H1 (cell line): ENCODE measurements at regions not wholly inside any gene's neighbourhood (a gene's known extent, or its start where the extent isn't known, plus 50 kb on each side); places are given as distances from the start of the nearest gene placed in this dataset.

Experiments used
- TAF1 ChIP-seq: IDR thresholded peaks from 2 replicates; pipeline ENCODE4 v1.6.1; 2011; ENCODE audit warnings: mild to moderate bottlenecking, low read depth, low read length
- ZNF274 ChIP-seq: IDR thresholded peaks from 2 replicates; pipeline ENCODE4 v1.7.0; 2012; ENCODE audit warnings: low read length, borderline replicate concordance; ENCODE audit errors: extremely low read depth

DNA sequence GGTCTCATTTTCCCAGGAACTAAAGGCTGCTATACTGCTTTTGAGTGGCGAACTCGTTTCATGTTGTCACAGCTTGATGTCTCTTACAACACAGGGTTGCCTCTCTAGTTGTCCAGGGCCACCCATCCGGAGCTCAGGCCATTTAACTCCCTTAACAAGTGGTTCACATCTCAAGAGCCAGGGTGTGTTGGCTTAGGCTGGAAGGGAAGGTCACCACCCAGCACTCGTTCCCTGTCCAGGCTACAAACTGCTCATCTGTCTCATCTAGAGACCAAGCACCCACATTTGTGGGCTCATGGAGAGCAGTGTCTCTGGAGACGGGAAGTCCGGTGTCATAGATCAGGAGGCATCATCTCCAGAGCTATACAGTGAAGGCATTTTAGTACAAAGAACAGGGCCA is 106.8 kb upstream of the EXOC2 start (continued):
- TF ChIP-seq ZNF274, result no peak
- TF ChIP-seq TAF1, result no peak
